NCI-H2081 treated with DMSO at 0.1 percent for 48 hours (cell line): ENCODE measurements at regions not wholly inside any gene's neighbourhood (a gene's known extent, or its start where the extent isn't known, plus 50 kb on each side); places are given as distances from the start of the nearest gene placed in this dataset.
A peak's percentile ranks its signal among the peaks of the same experiment; 100 is the strongest.
"Not testable (repeated sequence)": the region's sequence is repeated elsewhere in the genome, so short reads cannot be mapped to it uniquely, and the experiment has no call there.

Source experiments
- DNase-seq: peaks from one replicate; lab custom pipeline; 2025; lab: John Stamatoyannopoulos, UW

DNA sequence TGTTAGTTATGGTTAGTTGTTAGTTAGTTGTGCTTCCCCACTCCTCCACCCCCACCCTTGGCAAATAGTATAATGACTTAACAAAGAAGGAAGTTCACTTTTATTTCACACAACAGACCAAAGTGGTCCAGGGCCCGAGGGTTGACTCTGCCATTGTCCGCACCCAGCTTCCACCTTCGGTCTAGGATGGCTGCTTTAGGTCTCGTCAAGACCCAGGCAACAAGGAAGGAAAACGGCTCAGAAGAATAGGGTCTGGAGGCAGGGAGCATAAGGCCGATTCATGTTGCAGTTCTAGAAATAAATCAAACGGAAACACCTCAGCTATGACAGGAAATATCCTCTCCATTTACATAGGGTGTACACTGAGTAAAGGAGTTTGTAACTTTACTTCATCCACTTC is 206.0 kb upstream of the CXCR4 start:
- DNase-seq = no peak

DNA sequence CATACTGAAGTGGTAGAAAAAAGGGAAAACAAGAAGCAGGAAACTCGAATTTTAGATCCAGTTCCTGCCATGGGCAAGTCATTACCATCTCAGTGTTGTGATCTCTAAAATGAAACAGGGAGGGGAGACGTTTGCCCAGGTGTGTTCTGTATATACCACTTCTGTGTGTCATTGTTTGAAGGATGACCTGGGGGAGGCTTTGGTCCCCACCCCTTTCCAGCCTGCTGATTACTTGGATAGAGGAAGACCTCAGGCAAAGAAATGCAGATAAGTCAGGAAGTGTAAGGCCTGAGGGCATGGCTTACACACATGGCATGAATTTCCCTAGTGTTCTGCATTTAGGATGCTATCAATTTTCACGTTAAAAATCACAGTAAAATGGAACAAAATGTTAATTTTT is 205.2 kb upstream of the CXCR4 start:
- DNase-seq = no peak

DNA sequence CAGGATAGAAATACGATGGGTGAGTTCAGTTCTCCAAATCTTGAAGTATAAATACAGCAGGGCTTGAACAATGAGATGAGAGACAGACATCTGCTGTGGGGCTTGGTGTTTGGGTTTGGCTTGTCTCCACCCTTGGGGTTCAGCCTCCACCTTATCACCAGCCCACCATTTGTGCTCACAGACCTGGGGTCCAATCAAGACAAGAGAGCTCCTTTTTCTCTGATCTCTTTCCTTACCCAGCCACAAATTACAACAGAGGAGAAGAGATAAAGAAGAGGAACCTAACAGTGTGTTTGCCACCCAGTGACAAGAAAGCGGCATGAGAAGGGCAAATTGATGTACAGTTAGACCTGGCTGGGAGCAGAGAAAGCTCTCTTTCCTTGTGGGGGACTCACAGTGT is 204.5 kb upstream of the CXCR4 start:
- no peak for DNase-seq

DNA sequence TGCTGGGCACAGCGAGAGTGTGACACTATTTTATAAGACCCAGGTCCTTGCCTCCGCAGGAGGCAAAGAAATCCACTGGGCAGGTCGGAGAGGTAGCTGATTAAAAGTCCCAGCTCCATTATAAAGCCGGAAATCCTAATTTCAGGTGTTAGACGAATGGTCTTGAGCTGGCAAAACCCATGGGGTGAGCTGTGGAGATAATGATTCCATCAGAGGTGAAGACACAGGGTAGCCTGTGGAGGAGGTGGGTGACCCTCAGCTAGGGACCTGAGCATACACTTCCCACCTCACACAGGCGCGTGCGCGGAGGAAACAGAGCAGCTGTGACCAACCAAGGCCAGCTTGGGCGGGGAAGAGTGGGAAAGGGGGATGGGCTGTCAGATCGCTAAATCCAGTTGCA is 201.7 kb upstream of the CXCR4 start:
- DNase-seq = no peak

DNA sequence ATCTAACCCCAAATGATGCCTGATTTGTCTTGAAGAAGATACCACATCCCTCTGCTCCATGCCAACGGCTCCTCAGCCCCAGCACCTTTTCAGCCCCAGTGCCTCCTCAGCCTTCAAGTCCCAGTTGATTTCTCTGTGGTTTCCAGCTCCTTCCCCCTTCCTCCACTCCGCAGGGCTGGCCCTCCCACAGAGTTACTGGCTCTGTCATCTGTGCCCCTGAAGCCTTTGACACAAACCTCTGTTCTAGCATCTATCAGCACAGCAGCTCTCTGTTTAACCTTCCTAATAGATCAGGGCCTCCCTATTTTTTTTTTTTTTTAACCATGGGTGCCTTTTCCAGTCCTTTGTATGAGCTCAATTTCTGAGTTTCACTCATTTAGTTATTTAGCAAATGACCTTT is 201.3 kb upstream of the CXCR4 start:
- DNase-seq = no peak

- DNase-seq = no peak
Observed at GRCh38 chr2:136314240-136314639, 196.3 kb upstream of the CXCR4 start.

GRCh38 chr2:136312568-136312967 is 194.6 kb upstream of the CXCR4 start:
- DNase-seq = not testable (repeated sequence)

GRCh38 chr2:136310797-136311603 is 193.1 kb upstream of the CXCR4 start:
- no peak for DNase-seq

GRCh38 chr2:136310005-136310495 is 192.1 kb upstream of the CXCR4 start:
- DNase-seq = no peak

GRCh38 chr2:136308611-136309010 is 190.7 kb upstream of the CXCR4 start:
- DNase-seq = no peak

DNA sequence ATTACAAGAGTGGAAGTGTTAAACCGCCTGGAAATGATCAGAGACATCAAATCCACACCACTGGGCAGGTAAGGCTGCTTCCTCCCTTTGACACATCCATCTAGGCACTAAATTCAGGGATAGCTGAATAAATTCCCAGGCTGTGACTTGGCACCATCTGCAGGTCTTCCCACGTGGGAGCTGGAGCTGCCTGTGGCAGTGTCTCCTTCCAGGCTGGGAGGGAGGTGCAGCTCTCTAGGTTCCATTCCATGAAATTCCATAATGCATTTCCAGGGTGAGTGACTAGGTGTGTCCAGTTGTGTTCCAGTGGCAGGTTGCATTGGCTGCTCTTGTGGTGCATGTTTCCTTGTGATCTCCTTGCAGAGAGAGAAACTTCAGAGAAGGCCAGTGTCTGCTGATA is 188.9 kb upstream of the CXCR4 start:
- DNase-seq = no peak

DNA sequence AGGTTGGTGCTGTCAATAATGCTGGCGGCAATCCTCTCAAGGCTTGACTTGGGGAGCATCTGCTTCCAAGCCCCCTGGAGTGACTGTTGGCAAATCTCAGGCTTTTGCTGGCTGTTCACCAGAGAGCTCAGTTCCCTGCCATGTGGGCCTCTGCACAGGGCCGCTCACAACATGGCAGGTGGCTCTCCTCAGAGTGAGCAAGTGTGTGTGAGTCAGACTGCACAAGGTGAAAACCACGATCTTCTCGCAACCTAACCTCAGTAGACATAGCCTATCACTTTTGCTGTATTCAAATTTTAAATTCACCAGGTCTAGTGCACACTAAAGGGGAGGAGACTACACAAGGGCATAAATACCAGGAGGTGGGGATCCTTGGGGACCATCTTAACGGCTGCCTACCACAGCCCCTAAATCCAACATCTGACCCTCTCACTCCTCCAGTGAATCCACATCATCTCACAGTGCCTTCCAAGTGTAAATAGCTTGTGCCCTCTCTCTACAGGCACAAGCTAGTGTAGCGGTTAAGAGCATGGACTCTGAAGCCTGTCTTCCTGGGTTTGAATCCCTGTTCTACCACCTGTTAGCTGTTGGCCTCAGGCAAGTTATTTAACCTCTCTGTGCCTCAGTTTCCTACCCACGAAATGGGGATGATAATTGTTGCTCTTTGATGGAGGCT is 187.7 kb upstream of the CXCR4 start:
- DNase-seq = no peak

DNA sequence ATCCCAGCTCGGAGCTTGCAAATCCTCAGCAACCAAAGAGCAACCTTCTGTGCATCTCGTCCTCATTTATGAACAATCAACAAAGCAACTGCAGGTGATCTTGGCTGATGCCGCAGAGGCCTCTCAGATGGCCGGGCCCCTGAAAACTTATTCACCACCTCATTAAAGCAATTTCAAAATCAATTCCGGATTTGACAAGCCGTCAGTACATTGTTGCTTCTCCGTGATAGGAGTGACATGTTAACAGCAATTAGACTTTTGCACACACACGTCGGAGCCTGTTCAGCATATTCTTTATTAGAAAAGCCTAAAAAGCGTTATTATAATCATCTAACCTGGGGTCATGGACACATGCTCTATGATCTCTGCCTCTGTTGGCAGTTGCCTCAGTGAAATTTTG is 183.1 kb upstream of the CXCR4 start:
- no peak for DNase-seq

DNA sequence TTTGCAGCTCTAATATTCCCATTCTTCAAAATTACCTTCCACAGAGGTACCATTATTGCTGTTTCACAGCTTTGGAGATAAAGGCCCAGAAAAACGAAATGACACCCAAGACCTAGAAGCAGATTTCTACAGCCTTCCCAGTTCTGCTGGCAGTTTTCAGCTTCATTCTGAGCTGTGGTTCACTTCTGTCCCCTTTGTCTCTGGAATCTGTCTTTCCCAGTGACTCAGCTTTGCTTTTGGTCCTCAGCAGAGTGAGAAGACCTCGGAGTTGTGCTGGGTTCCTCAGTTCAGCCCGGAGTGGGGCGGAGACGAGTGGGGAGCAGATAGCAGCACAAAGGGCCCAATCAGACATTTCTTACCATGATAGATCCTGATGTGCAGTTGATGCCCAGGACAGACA is 180.7 kb upstream of the CXCR4 start:
- DNase-seq = no peak

- peak; percentile 8 for DNase-seq
Observed at GRCh38 chr2:136297994-136298393, 180.0 kb upstream of the CXCR4 start.

- no peak for DNase-seq
Observed at GRCh38 chr2:136297312-136297711, 179.4 kb upstream of the CXCR4 start.

GRCh38 chr2:136295168-136295567 is 177.2 kb upstream of the CXCR4 start:
- no peak for DNase-seq

- no peak for DNase-seq
Observed at GRCh38 chr2:136291871-136292270, 173.9 kb upstream of the CXCR4 start.

DNA sequence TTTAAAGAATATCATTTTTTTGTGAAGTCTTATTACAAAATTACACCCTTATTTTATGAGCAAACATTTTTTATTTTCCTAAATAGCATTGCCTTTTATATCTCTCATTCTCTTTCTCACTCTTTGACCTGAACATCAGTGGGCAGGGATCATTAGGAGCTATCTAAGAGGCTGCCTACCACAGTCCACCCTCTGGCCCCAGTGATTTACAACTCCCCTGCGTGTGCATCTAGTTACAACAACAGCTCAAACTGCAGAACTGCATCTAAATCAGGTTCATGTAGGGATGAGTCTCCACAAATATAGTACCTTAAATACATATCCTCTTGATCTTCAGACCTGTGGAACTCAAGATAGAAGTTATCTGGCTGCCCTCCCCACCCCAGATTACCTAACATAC is 172.4 kb upstream of the CXCR4 start:
- DNase-seq = no peak

GRCh38 chr2:136288249-136288648 is 170.3 kb upstream of the CXCR4 start:
- DNase-seq = no peak

- no peak for DNase-seq
Observed at GRCh38 chr2:136286423-136286822, 168.5 kb upstream of the CXCR4 start.

GRCh38 chr2:136284226-136285119 is 166.5 kb upstream of the CXCR4 start:
- DNase-seq = no peak

DNA sequence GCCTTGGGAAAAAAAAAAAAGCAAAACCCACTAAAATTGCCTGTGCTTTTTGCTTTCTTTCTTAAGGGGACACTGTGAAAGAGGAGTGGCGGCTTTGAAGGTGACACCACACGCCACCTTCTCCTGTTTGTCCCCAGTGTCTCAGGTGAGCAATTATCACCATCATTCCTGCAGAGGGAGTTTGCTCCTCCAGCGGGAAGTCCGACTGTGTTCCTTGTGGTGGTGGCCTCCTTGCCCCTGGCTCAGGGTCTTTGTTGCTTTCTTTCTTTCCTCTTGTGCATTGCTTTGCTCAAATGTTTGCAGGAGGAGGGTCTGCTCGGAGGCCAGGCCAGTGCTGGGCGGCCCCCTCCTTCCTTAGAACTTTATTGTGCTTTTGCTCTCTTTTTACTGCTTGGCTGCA is 164.3 kb upstream of the CXCR4 start:
- no peak for DNase-seq
